ENCODE measurements at regions not wholly inside any gene's neighbourhood (a gene's known extent, or its start where the extent isn't known, plus 50 kb on each side); places are given as distances from the start of the nearest gene placed in this dataset.

DNA sequence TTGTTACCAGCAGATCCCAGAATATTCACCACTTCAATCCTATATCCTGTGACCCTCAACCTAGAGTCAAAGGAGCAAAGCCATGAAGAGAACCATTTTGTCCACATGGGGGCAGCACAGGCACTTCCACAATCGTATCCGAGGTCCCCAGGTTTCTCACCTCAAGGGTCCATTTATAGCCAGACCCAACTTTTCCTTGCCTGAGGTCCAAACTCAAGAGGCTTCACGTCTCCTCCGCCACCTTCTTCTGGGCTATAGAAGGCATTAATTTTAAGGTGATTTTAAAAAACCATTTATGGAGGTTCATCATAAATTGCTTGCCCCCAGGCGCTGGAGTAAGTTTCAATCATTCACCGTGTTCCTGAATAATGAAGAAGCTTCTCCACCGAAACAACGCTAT is 111.6 kb upstream of the NABP1 start:
- no peaks in the 10 kb centered on the region for H3K27me3 ChIP-seq
- no peaks in the 10 kb centered on the region for H3K4me1 ChIP-seq
- no peaks in the 10 kb centered on the region for H3K36me3 ChIP-seq
- H3K9me3 ChIP-seq = no peaks in the 10 kb centered on the region
- intact Hi-C loops (cut with DNase I; ENCODE audit: low total_unique reads) = loop anchor here (10.0 kb wide), 1 partner anchor 128 kb away; no protein-coding TSS in a partner anchor
- no peak for TF ChIP-seq POLR2A (IDR thresholded peaks at IDR 0.05)
- TF ChIP-seq, protein P1, sequence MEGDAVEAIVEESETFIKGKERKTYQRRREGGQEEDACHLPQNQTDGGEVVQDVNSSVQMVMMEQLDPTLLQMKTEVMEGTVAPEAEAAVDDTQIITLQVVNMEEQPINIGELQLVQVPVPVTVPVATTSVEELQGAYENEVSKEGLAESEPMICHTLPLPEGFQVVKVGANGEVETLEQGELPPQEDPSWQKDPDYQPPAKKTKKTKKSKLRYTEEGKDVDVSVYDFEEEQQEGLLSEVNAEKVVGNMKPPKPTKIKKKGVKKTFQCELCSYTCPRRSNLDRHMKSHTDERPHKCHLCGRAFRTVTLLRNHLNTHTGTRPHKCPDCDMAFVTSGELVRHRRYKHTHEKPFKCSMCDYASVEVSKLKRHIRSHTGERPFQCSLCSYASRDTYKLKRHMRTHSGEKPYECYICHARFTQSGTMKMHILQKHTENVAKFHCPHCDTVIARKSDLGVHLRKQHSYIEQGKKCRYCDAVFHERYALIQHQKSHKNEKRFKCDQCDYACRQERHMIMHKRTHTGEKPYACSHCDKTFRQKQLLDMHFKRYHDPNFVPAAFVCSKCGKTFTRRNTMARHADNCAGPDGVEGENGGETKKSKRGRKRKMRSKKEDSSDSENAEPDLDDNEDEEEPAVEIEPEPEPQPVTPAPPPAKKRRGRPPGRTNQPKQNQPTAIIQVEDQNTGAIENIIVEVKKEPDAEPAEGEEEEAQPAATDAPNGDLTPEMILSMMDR (IDR thresholded peaks at IDR 0.05) = peak; percentile 28 to 45 (median 32)
- peak; percentile 18 to 23 for DNase-seq
- H3K27ac ChIP-seq = no peak overlapping the region
- H3K4me3 ChIP-seq = no peak overlapping the region

- no peaks in the 10 kb centered on the region for H3K36me3 ChIP-seq
- TF ChIP-seq, protein P1 (IDR thresholded peaks at IDR 0.05) = no peak
- TF ChIP-seq POLR2A (IDR thresholded peaks at IDR 0.05) = no peak
- no peaks in the 10 kb centered on the region for H3K4me1 ChIP-seq
- intact Hi-C loops (cut with DNase I; ENCODE audit: low total_unique reads) = loop anchor here (10.0 kb wide), 1 partner anchor 128 kb away; no protein-coding TSS in a partner anchor
- DNase-seq = no peak
- H3K27me3 ChIP-seq = no peaks in the 10 kb centered on the region
- no peaks in the 10 kb centered on the region for H3K9me3 ChIP-seq
- H3K27ac ChIP-seq = no peak overlapping the region
- H3K4me3 ChIP-seq = no peak overlapping the region
These were observed 110.7 kb upstream of the NABP1 start for GRCh38 chr2:191567206-191567605.

GRCh38 chr2:191569025-191569424 is 108.9 kb upstream of the NABP1 start:
- intact Hi-C loops (cut with DNase I; ENCODE audit: low total_unique reads) = loop anchor here (10.0 kb wide), 1 partner anchor 126 kb away; no protein-coding TSS in a partner anchor
- Histone ChIP-seq H3K4me1 (no peaks in the 10 kb centered on the region), H3K27me3 (no peaks in the 10 kb centered on the region), H3K9me3 (no peaks in the 10 kb centered on the region), H3K27ac (no peak overlapping the region), H3K4me3 (no peak overlapping the region), H3K36me3 (no peaks in the 10 kb centered on the region)
- no peak for TF ChIP-seq POLR2A (IDR thresholded peaks at IDR 0.05)
- TF ChIP-seq, protein P1 (IDR thresholded peaks at IDR 0.05) = no peak
- no peak for DNase-seq

DNA sequence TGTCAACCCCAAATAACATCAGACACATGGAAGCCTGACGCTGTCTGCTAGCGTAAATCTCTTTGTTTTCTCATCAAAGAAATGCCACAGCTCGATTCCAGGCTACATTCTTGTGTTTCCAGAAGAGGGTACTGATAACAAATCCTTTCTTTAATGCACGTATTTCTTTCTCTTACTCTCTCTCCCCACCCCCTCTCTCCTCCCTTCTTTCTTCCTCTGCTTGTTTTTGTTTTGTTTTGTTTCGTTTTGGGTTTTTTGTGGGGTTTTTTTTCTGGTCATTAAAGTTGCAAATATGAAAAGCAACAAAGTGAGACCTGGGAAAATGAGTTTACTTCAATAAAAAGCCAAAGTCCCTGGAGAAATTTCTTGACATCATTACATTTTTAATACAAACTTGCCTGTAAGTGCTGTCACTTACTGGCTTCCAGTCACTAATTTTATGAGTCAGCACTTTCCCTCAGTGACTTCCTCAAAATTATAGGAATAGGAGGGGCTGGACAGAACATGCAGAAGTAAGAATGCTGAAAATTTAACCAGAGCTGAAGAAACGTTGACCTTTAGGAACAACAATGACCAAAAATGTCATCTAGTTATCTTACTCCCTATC is 106.7 kb upstream of the NABP1 start:
- DNase-seq = no peak

DNA sequence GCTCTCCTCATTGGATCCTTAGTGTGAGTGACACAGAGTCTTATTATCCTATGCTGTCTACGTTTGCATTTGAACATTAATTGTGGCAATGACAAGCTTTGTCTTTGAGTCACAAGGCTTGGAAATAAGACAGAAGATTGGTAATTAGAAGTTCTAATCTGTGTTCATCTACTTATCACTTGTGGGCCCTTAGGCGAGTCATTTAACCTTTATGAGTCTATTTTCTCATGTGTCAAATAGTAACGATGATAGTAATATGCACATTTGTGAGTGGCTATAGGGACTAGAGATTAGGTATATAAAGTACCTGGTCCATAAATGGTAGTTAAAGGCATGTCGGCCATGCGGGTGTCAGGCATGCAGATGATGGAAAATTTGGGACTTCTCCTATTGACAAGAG is 105.6 kb upstream of the NABP1 start:
- TF ChIP-seq, protein P1 (IDR thresholded peaks at IDR 0.05) = no peak
- no peak for TF ChIP-seq POLR2A (IDR thresholded peaks at IDR 0.05)
- H3K27ac ChIP-seq = no peak overlapping the region
- H3K4me1 ChIP-seq = no peaks in the 10 kb centered on the region
- H3K27me3 ChIP-seq = no peaks in the 10 kb centered on the region
- no peaks in the 10 kb centered on the region for H3K36me3 ChIP-seq
- H3K4me3 ChIP-seq = no peak overlapping the region
- intact Hi-C loops (cut with DNase I; ENCODE audit: low total_unique reads) = no loop called here
- DNase-seq = no peak
- no peaks in the 10 kb centered on the region for H3K9me3 ChIP-seq

More for the DNA sequence above, 106.7 kb upstream of the NABP1 start:
- no peak overlapping the region for H3K27ac ChIP-seq
- no peak for TF ChIP-seq POLR2A (IDR thresholded peaks at IDR 0.05)
- TF ChIP-seq, protein P1 (IDR thresholded peaks at IDR 0.05) = no peak
- H3K36me3 ChIP-seq = no peaks in the 10 kb centered on the region
- no peak overlapping the region for H3K4me3 ChIP-seq
- intact Hi-C loops (cut with DNase I; ENCODE audit: low total_unique reads) = no loop called here
- H3K27me3 ChIP-seq = no peaks in the 10 kb centered on the region
- H3K9me3 ChIP-seq = no peaks in the 10 kb centered on the region
- no peaks in the 10 kb centered on the region for H3K4me1 ChIP-seq
